Stimulated activated CD8-positive, alpha-beta memory T cell treated with anti-CD3 and anti-CD28 coated beads, Interleukin-12 subunit alpha, Interleukin-12 subunit beta, amount 100 ng/mL, for 24 hours (primary cell): ENCODE measurements at regions not wholly inside any gene's neighbourhood (a gene's known extent, or its start where the extent isn't known, plus 50 kb on each side); places are given as distances from the start of the nearest gene placed in this dataset.

Experiments
- DNase-seq: peaks from one replicate; pipeline ENCODE4 v3.0.0-alpha.2; 2020; ENCODE audit errors: extremely low read depth

- no peak for DNase-seq
These were observed 2201.6 kb upstream of the TENM3 start for GRCh38 chr4:180041576-180041975.

DNA sequence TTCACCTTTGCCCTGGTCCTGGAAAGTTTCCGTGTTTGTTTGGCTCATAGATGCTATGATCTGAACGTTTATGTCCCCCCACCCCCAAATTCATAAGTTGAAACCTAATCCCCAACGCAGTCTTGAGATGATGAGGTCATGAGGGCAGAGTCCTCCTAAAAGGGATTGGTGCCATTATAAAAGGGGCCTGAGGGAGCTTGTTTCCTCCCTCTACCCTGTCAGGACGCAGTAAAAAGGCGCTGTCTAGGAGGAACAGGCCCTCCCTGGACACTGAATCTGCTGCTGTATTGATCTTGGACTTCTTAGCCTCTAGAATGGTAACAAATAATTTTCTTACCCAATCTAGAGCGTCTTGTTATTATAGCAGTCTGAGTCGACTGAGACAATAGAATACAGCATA lies 2190.6 kb upstream of the TENM3 start:
- no peak for DNase-seq

- no peak for DNase-seq
These were observed 2188.9 kb upstream of the TENM3 start for GRCh38 chr4:180054291-180054690.

DNA sequence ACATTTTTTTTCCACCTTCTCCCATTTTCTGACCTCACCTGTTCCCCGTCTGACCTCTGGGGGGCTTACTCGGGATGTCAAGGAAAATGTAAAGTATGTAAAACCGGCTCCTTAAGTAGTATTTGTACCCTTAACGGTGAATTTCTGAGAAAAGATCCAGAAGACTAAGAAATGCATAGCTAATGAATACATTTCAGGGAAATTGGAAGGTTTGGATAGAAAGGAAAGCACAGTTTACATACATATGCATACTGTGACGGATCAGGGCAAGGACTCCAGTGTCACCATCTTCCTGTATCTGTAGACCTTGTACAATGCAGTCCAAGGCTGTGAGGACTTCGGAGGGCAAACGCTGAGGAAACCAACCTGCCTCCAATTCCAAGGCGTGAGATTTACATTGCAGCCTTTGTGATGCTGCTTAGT lies 2185.9 kb upstream of the TENM3 start:
- no peak for DNase-seq

DNA sequence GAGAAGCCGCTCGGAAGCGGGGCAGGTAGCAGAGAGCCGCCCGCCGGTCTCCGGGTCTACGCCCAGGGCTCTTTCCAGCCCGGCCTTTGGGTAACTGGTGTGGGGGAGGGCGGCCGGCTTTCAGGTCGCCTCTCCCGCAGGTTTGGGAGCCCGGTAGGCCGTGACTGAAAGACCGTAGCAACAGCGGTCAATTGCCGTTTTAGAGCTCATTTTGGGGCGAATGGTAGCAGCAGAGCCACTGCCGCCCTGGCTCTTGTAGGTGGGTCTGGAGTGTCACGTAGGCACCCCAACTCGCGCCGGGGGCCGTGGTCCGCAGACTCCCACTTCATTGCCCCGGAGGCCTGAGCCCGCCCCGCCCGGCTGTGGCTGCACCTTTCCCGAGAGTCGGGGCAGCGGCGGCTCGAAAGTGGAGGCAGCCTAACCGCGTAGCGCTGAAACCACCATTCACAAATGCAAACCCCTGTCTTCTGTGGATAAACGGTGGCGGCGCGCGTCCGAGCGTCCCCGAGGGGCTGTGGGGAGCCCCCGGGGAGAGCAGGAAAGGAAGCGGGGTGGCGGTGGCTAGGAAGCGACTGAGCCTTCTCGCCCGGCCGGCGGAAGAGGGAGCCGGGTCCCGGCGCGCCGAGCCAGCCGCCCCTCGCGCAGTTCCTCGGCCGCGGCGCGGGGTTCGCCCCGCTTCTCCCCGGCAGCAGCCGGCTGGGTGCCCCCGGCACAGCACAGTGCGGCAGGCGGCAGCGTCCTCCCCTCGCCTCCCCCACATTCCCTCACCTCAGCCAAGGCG lies 2185.1 kb upstream of the TENM3 start:
- DNase-seq: no peak

- DNase-seq: no peak
These were observed 2184.4 kb upstream of the TENM3 start for GRCh38 chr4:180058691-180059215.

GRCh38 chr4:180059216-180059881 lies 2183.9 kb upstream of the TENM3 start:
- DNase-seq: no peak

DNA sequence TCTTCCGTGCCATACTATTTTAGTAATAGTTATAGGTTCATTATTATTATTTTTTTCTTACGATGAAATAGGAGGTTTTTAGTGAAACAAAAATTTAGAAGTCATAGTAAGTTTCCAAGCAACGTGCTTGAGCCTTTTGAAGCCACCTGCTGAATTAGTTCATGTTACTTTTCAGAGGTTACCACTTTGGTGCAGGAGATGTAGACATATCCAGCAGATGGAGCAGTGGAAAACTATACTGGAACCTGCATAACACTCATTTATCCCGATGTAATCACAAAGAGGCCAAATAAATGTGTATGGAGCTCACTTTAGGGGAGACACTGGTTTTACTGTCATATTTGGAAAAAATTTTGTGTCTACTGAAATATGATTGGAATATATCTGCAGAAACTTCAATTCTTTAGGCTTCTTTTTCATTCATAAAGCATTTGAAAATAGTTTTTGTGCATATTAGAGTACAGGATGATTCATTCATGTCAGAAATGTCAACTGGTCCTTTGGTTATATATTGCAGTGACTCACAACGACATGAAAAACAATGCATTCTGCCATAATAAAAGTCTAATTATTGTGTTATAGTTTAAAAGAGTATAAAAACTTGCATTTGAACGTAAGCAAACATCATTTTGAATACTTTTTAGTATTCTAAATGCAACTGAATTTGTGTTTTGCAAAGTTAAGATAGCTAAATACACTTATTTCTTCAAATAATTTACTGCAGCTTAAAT lies 2182.9 kb upstream of the TENM3 start:
- DNase-seq: no peak

DNA sequence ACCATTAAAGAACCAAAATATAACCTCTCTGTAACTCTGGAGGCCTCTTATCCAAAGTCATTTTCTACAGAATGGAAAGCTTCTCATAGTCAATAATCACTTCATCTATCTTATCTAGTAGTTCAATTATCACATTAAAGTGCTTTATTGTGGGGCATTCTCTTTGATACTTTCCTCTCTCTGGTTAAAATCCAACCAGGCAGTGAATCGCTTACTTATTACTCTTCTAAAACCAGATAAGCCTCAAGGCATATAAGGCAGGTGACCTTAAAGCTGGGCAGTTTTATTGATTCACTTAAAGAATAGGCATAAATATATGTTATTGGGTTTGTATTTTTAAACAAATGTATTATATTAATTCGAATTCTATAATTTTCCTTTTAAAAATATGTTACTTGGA lies 2162.1 kb upstream of the TENM3 start:
- no peak for DNase-seq

- no peak for DNase-seq
These were observed 2158.6 kb upstream of the TENM3 start for GRCh38 chr4:180084561-180084960.

- no peak for DNase-seq
These were observed 2156.6 kb upstream of the TENM3 start for GRCh38 chr4:180086480-180087190.

DNA sequence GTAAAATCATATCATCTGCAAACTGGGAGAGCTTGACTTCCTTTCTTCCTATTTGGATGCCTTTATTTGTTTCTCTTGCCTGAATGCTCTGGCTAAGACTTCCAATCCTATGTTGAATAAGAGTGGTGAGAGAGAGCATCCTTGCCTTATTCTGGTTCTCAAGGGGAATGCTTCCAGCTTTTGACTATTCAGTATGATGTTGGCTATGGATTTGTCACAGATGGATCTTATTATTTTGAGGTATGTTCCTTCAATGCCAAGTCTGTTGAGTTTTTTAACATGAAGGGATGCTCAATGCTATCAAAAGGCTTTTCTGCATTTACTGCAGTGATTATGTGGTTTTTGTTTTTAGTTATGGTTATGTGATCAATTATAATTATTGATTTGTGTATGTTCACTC lies 2144.6 kb upstream of the TENM3 start:
- DNase-seq: no peak

DNA sequence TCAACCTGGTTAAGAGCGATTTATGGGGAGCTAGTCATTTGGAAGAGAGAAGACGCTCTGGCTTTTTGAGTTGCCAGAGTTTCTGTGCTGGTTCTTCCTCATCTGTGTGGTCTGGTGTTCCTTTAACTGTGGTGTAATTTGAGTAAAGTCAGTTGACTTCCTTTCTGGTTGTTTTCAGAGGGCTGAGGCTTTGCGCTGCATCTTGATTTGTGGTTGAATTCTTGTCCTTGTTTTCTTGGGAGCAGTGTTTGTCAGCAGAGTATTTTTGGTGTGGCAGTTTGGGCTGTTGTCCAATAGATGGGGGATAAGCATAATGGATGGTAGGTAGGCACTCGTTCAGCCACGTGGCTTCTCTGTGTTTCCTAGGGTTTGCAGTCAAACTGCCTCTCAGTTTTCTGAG lies 2143.2 kb upstream of the TENM3 start:
- no peak for DNase-seq

- DNase-seq: no peak
These were observed 2142.5 kb upstream of the TENM3 start for GRCh38 chr4:180100433-180101344.

DNA sequence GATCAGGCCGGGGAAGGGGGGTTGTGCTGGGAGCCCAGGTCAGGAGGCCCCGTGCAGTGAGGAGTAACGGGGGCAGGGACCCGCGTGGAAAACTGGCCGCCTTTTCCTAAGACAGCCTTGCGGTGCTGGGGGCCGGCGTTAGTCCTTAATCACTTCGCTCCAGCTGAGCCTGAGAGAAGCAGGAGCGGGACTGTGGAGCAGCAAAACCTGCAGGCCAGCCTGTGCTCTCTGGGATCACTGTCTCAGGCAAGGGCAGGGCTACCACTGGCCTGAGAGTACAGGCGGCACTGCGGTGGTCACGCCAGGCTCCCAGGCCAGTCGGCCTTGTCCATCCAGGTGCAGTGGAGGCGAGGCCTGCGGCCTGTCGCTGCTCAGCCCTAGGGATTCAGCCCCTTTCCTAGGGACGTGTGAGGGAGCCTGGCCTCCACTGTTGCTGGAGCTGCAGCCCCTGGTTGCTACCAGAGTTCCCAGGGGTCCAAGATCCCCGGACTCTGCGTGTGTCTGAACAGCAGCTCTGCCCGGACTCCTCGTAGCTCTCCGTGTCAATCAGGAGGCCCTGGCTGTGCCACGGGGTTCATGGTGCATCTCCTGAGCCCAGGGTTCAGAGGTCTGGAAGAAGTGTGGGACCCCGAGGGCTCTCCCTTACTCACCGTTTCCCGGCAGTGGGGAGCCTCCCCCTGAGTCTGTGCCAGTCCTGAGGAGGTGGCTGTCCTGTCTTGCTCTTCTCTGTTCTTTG lies 2141.7 kb upstream of the TENM3 start:
- DNase-seq: no peak

- DNase-seq: no peak
These were observed 2139.4 kb upstream of the TENM3 start for GRCh38 chr4:180103794-180104193.

- DNase-seq: no peak
These were observed 2137.8 kb upstream of the TENM3 start for GRCh38 chr4:180105362-180105761.

GRCh38 chr4:180106122-180106521 lies 2137.1 kb upstream of the TENM3 start:
- DNase-seq: no peak

- no peak for DNase-seq
These were observed 2136.2 kb upstream of the TENM3 start for GRCh38 chr4:180106997-180107396.

DNA sequence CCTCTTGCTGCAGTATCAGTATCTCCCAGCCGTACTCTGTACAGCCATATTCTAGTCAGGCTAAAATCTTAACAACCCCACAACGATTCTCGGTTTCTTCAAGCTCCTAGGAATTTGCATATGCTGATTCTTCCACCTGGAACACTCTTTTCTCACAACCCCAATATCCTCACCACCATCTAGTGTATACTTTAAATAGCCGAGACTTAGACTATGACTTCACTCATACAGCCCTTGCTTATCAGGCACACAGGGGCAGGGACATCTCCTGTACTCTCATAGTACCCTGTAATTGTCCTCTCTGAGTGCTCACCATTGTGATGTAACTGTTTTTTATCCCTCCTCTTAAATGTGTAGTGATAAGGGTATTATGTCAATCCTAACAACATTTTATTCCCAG lies 2126.4 kb upstream of the TENM3 start:
- DNase-seq: no peak
